ENCODE measurements at regions not wholly inside any gene's neighbourhood (a gene's known extent, or its start where the extent isn't known, plus 50 kb on each side); places are given as distances from the start of the nearest gene placed in this dataset.

DNA sequence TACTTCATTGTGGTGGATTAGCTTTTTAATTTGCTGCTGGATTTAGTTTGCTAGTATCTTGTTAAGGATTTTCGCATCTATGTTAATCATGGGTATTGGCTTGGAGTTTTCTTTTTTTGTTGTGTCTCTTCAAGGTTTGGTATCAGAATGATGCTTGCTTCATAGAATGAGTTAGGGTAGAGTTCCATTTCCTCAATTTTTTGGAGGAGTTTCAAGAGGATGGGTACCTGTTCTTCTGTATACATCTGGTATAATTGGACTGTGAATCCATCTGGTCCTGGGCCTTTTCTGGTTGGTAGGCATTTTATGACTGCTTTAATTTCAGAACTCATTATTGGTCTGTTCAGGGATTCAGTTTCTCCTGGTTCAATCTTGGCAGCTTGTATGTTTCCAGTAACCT lies 335.6 kb downstream of the EDEM1 start:
- no peaks in the 10 kb centered on the region for H3K36me3 ChIP-seq (ENCODE audit: control insufficient read depth, insufficient read depth, low read length)

DNA sequence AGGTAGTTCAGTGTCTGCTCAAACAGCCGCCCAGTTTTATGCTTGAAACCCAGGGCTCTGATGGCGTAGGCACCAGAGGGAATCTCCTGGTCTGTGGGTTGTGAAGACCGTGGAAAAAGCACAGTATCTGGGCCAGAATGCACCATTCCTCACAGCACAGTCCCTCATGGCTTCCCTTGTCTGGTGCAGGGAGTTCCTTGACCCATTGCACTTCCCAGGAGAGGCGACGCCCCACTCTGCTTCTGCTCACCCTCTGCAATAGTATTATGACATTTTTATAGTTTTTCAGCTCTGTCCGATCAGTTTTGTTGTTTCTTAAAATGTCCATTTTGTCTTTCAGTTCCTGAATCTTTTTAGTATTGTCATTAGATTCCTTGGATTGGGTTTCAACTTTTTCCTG lies 343.5 kb downstream of the EDEM1 start:
- Histone ChIP-seq H3K27me3 (ENCODE audit: control insufficient read depth, insufficient read depth, low read length) (no peaks in the 10 kb centered on the region), H3K36me3 (ENCODE audit: control insufficient read depth, insufficient read depth, low read length) (no peaks in the 10 kb centered on the region), H3K4me3 (ENCODE audit: low read depth, low read length) (no peak overlapping the region), H3K9me3 (ENCODE audit: control insufficient read depth, insufficient read depth, low read length) (no peaks in the 10 kb centered on the region), H3K4me1 (ENCODE audit: control insufficient read depth, insufficient read depth, low read length) (no peaks in the 10 kb centered on the region), H3K9ac (ENCODE audit: low read depth, low read length) (no peak overlapping the region)

More for the DNA sequence above, 335.6 kb downstream of the EDEM1 start:
- Histone ChIP-seq H3K9me3 (ENCODE audit: control insufficient read depth, insufficient read depth, low read length) (no peaks in the 10 kb centered on the region), H3K9ac (ENCODE audit: low read depth, low read length) (no peak overlapping the region), H3K27me3 (ENCODE audit: control insufficient read depth, insufficient read depth, low read length) (no peaks in the 10 kb centered on the region), H3K4me3 (ENCODE audit: low read depth, low read length) (no peak overlapping the region), H3K4me1 (ENCODE audit: control insufficient read depth, insufficient read depth, low read length) (no peaks in the 10 kb centered on the region)

DNA sequence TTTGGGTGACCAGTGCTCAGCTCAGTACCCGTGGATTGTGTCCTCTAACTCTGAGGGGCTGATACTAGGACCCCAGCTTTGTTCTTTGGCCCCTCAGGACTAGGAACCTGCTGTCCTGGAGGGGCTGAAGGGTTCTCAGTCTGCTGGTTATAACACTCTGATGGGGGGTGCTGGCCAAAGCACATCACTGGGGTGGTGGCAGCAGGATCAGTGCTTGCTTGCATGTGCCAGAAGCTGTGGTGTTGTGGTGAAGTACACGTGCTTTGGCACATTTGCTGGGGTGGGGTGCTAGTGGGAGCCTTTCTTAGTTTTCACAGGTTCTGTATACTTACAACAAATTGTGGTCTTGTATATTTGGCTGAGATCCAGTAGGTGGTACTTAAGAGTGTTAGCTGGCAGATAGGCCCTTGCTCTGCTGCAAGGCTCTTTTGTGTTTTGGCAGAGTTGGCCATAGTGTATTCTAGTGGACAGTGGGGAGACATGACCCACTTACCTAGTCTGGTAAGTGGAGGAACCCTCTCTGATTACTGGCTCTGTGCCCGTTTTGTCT lies 344.3 kb downstream of the EDEM1 start:
- H3K4me3 ChIP-seq (ENCODE audit: low read depth, low read length), result no peak overlapping the region
- H3K4me1 ChIP-seq (ENCODE audit: control insufficient read depth, insufficient read depth, low read length), result no peaks in the 10 kb centered on the region
- no peaks in the 10 kb centered on the region for H3K36me3 ChIP-seq (ENCODE audit: control insufficient read depth, insufficient read depth, low read length)

DNA sequence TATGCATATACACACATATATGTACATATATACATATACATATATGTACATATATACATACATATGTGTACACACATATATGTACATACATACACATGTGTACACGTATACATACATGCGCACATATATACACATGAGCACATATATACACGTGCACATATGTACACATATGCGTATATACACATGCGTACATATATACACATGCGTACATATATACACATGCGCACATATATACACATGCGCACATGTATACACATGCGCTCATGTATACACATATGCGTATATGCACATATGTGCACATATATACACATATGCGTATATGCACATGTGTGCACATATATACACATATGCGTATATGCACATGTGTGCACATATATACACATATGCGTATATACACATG lies 353.0 kb downstream of the EDEM1 start:
- Histone ChIP-seq H3K4me1 (ENCODE audit: control insufficient read depth, insufficient read depth, low read length) (no peaks in the 10 kb centered on the region), H3K9ac (ENCODE audit: low read depth, low read length) (no peak overlapping the region), H3K27me3 (ENCODE audit: control insufficient read depth, insufficient read depth, low read length) (no peaks in the 10 kb centered on the region), H3K36me3 (ENCODE audit: control insufficient read depth, insufficient read depth, low read length) (no peaks in the 10 kb centered on the region), H3K9me3 (ENCODE audit: control insufficient read depth, insufficient read depth, low read length) (no peaks in the 10 kb centered on the region), H3K4me3 (ENCODE audit: low read depth, low read length) (no peak overlapping the region)

More for the DNA sequence above, 344.3 kb downstream of the EDEM1 start:
- Histone ChIP-seq H3K9ac (ENCODE audit: low read depth, low read length) (no peak overlapping the region), H3K9me3 (ENCODE audit: control insufficient read depth, insufficient read depth, low read length) (no peaks in the 10 kb centered on the region), H3K27me3 (ENCODE audit: control insufficient read depth, insufficient read depth, low read length) (no peaks in the 10 kb centered on the region)

DNA sequence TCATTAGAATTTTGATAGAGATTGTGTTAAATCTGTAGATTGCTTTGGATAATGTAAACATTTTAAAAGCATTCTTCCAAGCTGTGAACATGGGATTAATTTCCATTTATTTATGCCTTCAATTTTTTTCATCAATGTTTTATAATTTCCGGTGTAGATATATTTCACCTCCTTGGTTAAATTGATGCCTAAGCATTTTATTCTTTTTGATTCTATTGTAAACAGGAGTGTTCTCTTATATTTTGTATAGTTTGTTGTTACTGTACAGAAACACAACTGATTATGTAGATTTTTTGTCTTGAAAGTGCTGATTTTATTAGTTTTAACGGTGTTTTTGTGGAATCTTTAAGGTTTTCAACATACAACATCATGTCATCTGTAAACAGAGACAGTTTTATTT lies 355.0 kb downstream of the EDEM1 start:
- Histone ChIP-seq H3K9me3 (ENCODE audit: control insufficient read depth, insufficient read depth, low read length) (peaks cover 6% of the 10 kb centered on the region), H3K36me3 (ENCODE audit: control insufficient read depth, insufficient read depth, low read length) (no peaks in the 10 kb centered on the region), H3K27me3 (ENCODE audit: control insufficient read depth, insufficient read depth, low read length) (no peaks in the 10 kb centered on the region), H3K4me1 (ENCODE audit: control insufficient read depth, insufficient read depth, low read length) (no peaks in the 10 kb centered on the region), H3K4me3 (ENCODE audit: low read depth, low read length) (no peak overlapping the region), H3K9ac (ENCODE audit: low read depth, low read length) (no peak overlapping the region)

DNA sequence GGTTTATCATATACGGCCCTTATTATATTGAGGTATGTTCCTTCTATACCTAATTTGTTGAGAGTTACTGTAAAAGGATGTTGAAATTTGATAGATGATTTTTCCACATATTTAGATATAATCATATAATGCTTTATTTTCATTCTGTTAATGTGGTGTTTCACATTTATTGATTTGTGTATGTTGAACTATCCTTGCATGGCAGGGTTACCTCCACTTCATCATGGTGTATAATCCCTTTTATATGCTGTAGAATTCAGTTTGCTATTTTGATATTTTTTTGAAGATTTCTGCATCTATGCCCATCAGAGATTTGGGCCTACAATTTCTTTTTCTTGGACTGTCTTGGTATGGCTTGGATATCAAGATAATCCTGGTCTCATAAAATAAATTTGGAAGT lies 355.5 kb downstream of the EDEM1 start:
- H3K4me3 ChIP-seq (ENCODE audit: low read depth, low read length), result no peak overlapping the region
- H3K36me3 ChIP-seq (ENCODE audit: control insufficient read depth, insufficient read depth, low read length), result no peaks in the 10 kb centered on the region
- no peak overlapping the region for H3K9ac ChIP-seq (ENCODE audit: low read depth, low read length)
- peaks cover 6% of the 10 kb centered on the region for H3K9me3 ChIP-seq (ENCODE audit: control insufficient read depth, insufficient read depth, low read length)
- no peaks in the 10 kb centered on the region for H3K27me3 ChIP-seq (ENCODE audit: control insufficient read depth, insufficient read depth, low read length)
- H3K4me1 ChIP-seq (ENCODE audit: control insufficient read depth, insufficient read depth, low read length), result no peaks in the 10 kb centered on the region

DNA sequence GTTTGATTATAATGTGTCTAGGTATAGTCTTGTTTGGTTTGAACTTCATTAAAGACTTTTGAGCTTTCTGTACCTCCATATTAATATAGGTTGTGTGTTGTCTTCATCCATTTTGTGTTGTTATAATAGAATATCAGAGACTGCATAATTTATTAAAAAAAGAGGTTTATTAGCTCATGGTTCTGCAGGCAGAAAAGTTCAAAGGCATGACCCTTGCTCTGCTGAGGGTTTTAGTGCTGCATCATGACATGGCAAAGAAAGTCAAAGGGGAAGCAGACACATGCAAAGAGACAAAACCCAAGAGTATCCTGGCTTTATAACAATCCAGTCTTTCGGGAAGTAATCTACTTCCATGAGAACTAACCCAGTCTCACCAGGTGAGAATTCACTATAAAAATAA lies 358.2 kb downstream of the EDEM1 start:
- Histone ChIP-seq H3K27me3 (ENCODE audit: control insufficient read depth, insufficient read depth, low read length) (no peaks in the 10 kb centered on the region), H3K9me3 (ENCODE audit: control insufficient read depth, insufficient read depth, low read length) (peaks cover 6% of the 10 kb centered on the region)

DNA sequence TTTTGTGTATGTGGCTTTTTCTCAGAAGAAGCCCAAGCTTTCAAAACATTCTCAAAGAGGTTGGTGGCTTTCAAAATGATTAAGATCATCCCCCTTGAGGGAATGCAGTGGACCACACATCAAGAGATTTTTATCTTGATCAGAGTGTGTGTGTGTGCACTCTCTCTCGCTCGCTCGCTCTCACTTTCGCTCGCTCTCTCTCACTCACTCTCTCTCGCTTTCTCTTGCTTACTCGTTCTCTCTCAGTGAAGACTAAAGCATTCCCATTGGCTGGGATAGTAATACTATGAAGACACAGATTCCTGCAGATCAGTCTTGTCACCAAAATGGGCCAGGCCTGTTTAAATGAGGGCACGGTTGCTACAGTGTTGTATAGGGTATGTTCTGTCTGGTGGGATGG lies 365.7 kb downstream of the EDEM1 start:
- H3K27me3 ChIP-seq (ENCODE audit: control insufficient read depth, insufficient read depth, low read length), result no peaks in the 10 kb centered on the region
- H3K36me3 ChIP-seq (ENCODE audit: control insufficient read depth, insufficient read depth, low read length), result no peaks in the 10 kb centered on the region
- H3K9me3 ChIP-seq (ENCODE audit: control insufficient read depth, insufficient read depth, low read length), result no peaks in the 10 kb centered on the region
- H3K4me3 ChIP-seq (ENCODE audit: low read depth, low read length), result no peak overlapping the region
- no peak overlapping the region for H3K9ac ChIP-seq (ENCODE audit: low read depth, low read length)
- H3K4me1 ChIP-seq (ENCODE audit: control insufficient read depth, insufficient read depth, low read length), result no peaks in the 10 kb centered on the region

More for the DNA sequence above, 358.2 kb downstream of the EDEM1 start:
- Histone ChIP-seq H3K9ac (ENCODE audit: low read depth, low read length) (no peak overlapping the region), H3K4me1 (ENCODE audit: control insufficient read depth, insufficient read depth, low read length) (no peaks in the 10 kb centered on the region), H3K4me3 (ENCODE audit: low read depth, low read length) (no peak overlapping the region), H3K36me3 (ENCODE audit: control insufficient read depth, insufficient read depth, low read length) (no peaks in the 10 kb centered on the region)

DNA sequence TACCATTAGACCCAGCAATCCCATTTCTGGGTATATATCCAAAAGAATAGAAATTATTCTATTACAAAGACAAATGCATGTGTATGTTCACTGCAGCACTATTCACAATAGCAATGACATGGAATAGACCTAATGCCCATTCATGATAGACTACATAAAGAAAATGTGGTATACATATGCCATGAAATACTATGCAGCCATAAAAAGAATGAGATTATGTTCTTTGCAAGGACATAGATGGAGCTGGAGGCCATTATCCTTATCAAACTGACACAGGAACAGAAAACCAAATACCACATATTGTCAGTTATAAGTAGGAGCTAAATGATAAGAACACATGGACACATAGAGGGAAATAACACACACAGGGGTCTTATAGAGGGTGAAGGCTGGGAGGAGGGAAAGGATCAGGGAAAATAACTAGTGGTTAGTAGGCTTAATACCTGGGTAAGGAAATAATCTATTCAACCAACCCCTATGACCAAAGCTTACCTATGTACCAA lies 366.8 kb downstream of the EDEM1 start:
- Histone ChIP-seq H3K9me3 (ENCODE audit: control insufficient read depth, insufficient read depth, low read length) (no peaks in the 10 kb centered on the region), H3K36me3 (ENCODE audit: control insufficient read depth, insufficient read depth, low read length) (no peaks in the 10 kb centered on the region), H3K27me3 (ENCODE audit: control insufficient read depth, insufficient read depth, low read length) (no peaks in the 10 kb centered on the region), H3K4me3 (ENCODE audit: low read depth, low read length) (no peak overlapping the region), H3K4me1 (ENCODE audit: control insufficient read depth, insufficient read depth, low read length) (no peaks in the 10 kb centered on the region), H3K9ac (ENCODE audit: low read depth, low read length) (no peak overlapping the region)

DNA sequence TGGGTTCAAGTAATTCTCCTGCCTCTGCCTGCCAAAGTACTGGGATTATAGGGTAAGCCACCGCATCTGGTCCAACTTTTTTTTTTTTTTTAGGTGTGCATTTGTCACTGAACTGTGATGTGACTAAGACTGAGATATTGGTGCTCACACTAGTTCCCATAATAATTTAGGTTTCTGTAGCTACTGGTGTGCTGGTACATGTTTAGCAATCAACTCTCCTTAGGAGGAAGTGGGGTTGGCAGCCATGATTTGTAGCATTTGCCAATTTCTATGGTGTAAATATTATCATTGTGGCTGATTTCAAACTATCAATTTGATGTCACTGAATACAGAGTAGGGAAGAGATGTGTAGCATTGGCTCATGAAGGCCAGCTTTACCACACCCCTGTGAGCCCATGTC lies 372.7 kb downstream of the EDEM1 start:
- Histone ChIP-seq H3K27me3 (ENCODE audit: control insufficient read depth, insufficient read depth, low read length) (no peaks in the 10 kb centered on the region), H3K9me3 (ENCODE audit: control insufficient read depth, insufficient read depth, low read length) (no peaks in the 10 kb centered on the region), H3K4me3 (ENCODE audit: low read depth, low read length) (no peak overlapping the region), H3K4me1 (ENCODE audit: control insufficient read depth, insufficient read depth, low read length) (no peaks in the 10 kb centered on the region), H3K36me3 (ENCODE audit: control insufficient read depth, insufficient read depth, low read length) (no peaks in the 10 kb centered on the region), H3K9ac (ENCODE audit: low read depth, low read length) (no peak overlapping the region)

DNA sequence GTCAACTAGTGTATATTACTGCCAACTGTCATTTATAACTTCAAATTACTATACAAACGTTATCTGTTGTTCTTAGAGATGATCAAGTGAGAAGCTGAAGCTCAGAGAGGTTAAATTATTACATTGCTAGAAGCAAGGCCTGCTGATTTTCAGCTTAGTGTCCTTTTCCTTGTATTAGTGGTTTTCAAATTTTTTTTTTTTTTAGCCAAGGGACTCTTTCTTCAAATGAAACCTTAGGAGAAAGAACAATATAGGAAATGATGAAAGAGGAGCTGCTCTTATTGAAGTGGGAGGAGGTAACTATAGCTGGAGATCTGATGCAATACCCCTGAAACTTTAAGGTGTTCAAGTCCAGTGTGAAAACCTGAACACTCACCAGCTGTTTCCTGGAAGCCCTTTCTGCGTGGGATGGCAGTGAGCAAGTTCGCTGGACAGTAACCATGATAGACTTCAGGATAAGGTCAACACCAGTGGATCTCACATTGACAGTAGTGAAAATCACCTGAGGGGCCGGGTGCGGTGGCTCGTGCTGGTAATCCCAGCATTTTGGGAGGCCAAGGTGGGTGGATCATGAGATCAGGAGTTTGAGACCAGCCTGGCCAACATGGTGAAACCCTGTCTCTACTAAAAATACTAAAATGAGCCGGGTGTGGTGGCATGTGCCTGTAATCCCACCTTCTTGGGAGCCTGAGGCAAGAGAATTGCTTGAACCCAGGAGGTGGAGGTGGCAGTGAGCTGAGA lies 376.2 kb downstream of the EDEM1 start:
- H3K9ac ChIP-seq (ENCODE audit: low read depth, low read length), result no peak overlapping the region
- H3K9me3 ChIP-seq (ENCODE audit: control insufficient read depth, insufficient read depth, low read length), result no peaks in the 10 kb centered on the region
- no peaks in the 10 kb centered on the region for H3K36me3 ChIP-seq (ENCODE audit: control insufficient read depth, insufficient read depth, low read length)
- no peak overlapping the region for H3K4me3 ChIP-seq (ENCODE audit: low read depth, low read length)
- no peaks in the 10 kb centered on the region for H3K4me1 ChIP-seq (ENCODE audit: control insufficient read depth, insufficient read depth, low read length)
- no peaks in the 10 kb centered on the region for H3K27me3 ChIP-seq (ENCODE audit: control insufficient read depth, insufficient read depth, low read length)

DNA sequence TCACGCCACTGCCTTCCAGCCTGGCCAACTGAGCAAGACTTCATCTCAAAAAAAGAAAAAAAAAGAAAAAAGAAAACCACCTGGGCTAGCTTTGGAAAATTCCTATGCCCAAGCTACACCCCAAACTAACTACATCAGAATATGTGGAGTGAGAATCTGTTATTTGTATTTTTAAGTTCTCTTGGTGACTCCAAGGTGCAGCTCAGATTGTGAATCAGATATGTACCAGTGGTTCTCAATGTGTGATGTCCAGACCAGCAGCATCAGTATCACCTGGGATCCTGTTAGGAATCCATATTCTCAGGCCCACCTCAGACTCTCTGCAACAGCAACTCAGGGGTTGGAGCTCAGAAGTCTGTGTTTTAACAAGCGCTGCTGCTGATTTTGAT lies 376.8 kb downstream of the EDEM1 start:
- H3K27me3 ChIP-seq (ENCODE audit: control insufficient read depth, insufficient read depth, low read length), result no peaks in the 10 kb centered on the region
- H3K9ac ChIP-seq (ENCODE audit: low read depth, low read length), result no peak overlapping the region
- H3K36me3 ChIP-seq (ENCODE audit: control insufficient read depth, insufficient read depth, low read length), result no peaks in the 10 kb centered on the region
- no peaks in the 10 kb centered on the region for H3K9me3 ChIP-seq (ENCODE audit: control insufficient read depth, insufficient read depth, low read length)
- H3K4me3 ChIP-seq (ENCODE audit: low read depth, low read length), result no peak overlapping the region
- no peaks in the 10 kb centered on the region for H3K4me1 ChIP-seq (ENCODE audit: control insufficient read depth, insufficient read depth, low read length)
